ENCODE measurements at regions not wholly inside any gene's neighbourhood (a gene's known extent, or its start where the extent isn't known, plus 50 kb on each side); places are given as distances from the start of the nearest gene placed in this dataset.
"Not testable (repeated sequence)": the region's sequence is repeated elsewhere in the genome, so short reads cannot be mapped to it uniquely, and the experiment has no call there.

DNA sequence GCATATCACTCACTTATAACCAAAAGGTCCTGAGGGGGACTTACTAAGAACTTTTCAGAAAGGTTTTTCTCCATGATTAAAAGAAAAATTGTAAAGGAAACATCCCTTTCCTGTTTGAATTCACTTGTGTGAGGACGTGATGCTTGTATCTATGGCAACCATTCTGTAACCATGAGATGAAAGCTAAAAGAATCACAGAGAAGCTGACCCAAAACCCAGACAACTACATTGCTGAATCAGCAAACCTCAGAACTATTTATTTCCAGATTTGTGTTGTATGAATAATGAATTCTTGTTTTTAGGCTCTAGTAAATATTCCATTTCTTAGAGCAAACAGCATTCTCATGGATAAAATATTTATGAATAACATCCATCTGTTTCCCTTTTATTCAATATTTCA is 91.2 kb downstream of the RCHY1 start:
- DNase-seq (ENCODE audit: low read depth), result no peak

- DNase-seq (ENCODE audit: low read depth), result no peak
These were observed 101.5 kb downstream of the RCHY1 start for GRCh38 chr4:75412746-75413145.

DNA sequence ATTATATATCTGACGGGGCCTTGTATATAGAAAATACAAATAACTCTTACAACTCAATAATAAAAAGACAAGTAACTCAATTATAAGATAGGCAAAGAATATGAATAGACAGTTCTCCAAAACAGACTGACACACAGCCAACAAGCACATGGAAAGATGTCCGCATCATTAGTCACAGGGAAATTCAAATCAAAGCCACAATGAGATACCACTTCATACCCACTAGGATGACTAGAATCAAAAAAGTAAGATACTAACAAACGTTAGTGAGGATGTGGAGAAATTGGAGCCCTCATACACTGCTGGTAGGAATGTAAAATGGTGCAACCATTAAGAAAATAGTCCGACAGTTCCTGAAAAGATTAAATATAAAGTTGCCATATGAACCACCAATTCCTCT is 115.7 kb downstream of the RCHY1 start:
- no peak for DNase-seq (ENCODE audit: low read depth)

GRCh38 chr4:75391489-75392166 is 122.6 kb downstream of the RCHY1 start:
- DNase-seq (ENCODE audit: low read depth), result no peak

GRCh38 chr4:75386426-75386825 is 127.8 kb downstream of the RCHY1 start:
- not testable (repeated sequence) for DNase-seq (ENCODE audit: low read depth)

- no peak for DNase-seq (ENCODE audit: low read depth)
These were observed 129.1 kb downstream of the RCHY1 start for GRCh38 chr4:75385106-75385505.

- no peak for DNase-seq (ENCODE audit: low read depth)
These were observed 137.7 kb downstream of the RCHY1 start for GRCh38 chr4:75376543-75376942.

GRCh38 chr4:75371915-75372314 is 142.3 kb downstream of the RCHY1 start:
- no peak for DNase-seq (ENCODE audit: low read depth)

DNA sequence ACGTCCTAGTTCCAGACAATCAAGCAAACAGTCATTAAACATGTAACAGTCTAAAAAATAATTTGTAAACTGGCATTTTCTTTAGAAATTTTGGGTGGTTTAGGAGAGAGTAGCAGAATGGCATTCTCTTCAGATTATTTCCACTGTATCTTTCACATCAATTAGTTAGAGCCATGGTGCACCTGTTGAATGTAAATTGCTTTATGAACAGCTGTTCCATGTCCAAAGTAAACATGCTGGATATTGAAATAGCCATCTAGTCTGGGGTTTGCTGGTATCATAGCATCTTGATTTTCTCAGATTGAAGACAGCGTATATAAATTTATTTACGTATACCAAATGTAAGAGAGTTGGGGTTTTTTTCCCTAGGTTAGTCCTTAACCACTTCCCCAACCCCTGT is 143.6 kb downstream of the RCHY1 start:
- no peak for DNase-seq (ENCODE audit: low read depth)

GRCh38 chr4:75345423-75345822 is 168.8 kb downstream of the RCHY1 start:
- DNase-seq (ENCODE audit: low read depth), result peak; percentile 55

GRCh38 chr4:75344915-75345314 is 169.3 kb downstream of the RCHY1 start:
- peak; percentile 80 for DNase-seq (ENCODE audit: low read depth)

- no peak for DNase-seq (ENCODE audit: low read depth)
These were observed 170.9 kb downstream of the RCHY1 start for GRCh38 chr4:75343333-75343732.

DNA sequence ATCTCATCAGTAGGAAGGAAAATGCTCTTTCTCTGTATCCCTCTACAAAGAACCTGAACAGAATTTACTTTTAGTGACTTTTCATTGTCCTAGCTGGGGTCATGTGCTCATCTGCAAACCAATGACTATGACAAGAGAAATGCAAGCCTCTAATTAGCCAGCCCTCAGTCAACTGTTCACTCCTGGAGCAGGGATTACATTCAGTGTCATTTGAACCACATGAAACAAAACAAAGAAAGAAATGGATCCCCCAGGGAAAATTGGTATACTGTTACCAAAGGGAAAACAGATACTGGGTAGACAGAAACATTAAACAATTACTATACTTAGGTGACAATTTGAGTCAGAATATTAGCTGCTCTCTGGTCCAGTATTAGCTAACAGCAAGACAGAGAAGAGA is 173.6 kb downstream of the RCHY1 start:
- DNase-seq (ENCODE audit: low read depth), result no peak

GRCh38 chr4:75338352-75338880 is 175.8 kb downstream of the RCHY1 start:
- peak; percentile 3 for DNase-seq (ENCODE audit: low read depth)

GRCh38 chr4:75327804-75328512 is 186.2 kb downstream of the RCHY1 start:
- no peak for DNase-seq (ENCODE audit: low read depth)

DNA sequence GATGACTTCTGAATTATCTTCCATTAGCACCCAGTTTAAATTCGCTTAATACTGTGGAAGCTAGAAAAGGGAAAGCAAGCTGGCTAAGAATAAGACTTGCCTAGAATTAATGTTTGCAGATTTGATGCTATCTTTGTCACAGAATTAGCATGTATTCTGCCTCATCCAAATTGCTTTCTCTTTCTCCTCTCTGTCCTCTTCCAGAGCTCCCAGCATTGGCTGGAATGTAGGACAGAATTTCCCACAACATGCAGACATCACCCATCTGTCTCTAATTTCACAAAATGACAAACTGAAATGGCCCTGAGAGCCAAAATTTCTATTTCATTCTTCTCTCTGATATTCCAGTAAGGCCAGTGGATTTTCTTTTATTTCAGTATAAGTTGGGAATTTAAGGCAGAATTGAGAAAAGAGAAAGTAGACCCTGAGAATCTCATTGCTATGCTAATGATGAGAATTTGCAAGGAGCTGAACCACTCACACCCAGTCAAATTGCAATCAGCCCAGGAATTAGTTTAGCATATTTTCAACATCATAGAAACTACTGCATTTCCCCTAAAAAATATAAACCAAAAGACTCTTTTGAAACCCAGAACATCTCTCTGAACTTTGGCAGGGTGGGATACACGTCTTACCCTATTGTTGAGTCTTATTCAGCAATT is 188.8 kb downstream of the RCHY1 start:
- DNase-seq (ENCODE audit: low read depth), result no peak

DNA sequence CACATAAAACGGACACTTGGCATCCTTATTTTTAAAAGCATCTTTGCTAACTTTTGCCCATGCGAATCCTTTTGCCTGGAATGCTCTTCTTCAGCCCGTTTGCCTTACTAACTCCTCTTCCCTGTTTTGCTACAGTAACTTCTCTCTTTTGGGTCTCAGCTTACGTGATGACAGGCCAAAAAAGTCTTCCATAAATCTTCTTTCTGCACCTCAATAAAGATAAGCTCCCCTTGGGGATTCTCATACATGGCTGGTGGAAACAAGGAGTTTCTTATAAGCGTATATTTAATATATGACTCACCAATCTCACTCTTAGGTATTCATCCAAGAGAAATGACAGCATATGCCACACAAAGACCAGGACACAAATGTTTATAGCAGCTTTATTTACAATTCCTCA is 192.7 kb downstream of the RCHY1 start:
- no peak for DNase-seq (ENCODE audit: low read depth)

GRCh38 chr4:75317641-75318040 is 196.6 kb downstream of the RCHY1 start:
- DNase-seq (ENCODE audit: low read depth), result not testable (repeated sequence)

GRCh38 chr4:75308049-75308448 is 206.2 kb downstream of the RCHY1 start:
- no peak for DNase-seq (ENCODE audit: low read depth)

DNA sequence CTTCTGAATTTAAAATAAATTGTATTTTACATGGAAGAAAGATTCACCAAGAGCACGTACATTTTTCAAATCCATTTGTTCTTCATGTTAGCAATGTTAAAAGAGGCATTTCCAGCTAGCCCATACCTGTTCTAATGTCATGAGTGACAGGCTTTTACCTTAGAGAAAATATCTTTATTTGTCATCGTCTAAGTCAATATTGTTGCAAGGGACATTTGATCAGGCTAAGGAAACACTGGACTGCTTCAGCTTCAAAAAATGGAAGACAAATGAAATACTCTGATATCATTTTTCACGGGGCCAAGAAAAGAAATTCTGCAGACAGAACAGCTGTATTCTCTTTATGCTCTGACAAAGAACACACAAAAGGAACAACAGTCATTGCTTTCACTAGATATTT is 207.7 kb downstream of the RCHY1 start:
- no peak for DNase-seq (ENCODE audit: low read depth)

GRCh38 chr4:75302648-75303047 is 211.6 kb downstream of the RCHY1 start:
- no peak for DNase-seq (ENCODE audit: low read depth)

GRCh38 chr4:75289914-75290582 is 224.2 kb downstream of the RCHY1 start:
- peak; percentile 24 for DNase-seq (ENCODE audit: low read depth)
